ENCODE measurements at regions not wholly inside any gene's neighbourhood (a gene's known extent, or its start where the extent isn't known, plus 50 kb on each side); places are given as distances from the start of the nearest gene placed in this dataset.

DNA sequence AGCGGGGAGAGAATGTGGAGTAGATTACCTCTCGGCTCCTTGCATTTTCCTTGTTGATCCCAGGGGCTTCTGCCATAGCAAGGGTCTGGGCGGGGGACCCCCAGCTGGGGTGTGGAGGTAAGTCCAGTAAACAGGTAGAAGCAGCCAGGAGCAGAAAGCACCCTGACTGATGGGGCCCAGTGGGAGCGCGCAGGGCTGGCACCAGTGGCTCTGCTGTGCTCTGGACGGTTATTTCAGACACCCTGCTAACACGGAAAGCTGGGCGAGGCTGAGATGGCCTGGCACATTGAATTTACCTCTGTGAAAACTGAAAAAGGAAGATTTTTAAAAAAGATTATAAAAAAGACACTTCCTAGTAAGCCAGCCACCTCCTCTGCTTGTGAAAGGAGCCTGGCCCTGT is 88.4 kb upstream of the CALM2 start:
- TF ChIP-seq, protein P1, sequence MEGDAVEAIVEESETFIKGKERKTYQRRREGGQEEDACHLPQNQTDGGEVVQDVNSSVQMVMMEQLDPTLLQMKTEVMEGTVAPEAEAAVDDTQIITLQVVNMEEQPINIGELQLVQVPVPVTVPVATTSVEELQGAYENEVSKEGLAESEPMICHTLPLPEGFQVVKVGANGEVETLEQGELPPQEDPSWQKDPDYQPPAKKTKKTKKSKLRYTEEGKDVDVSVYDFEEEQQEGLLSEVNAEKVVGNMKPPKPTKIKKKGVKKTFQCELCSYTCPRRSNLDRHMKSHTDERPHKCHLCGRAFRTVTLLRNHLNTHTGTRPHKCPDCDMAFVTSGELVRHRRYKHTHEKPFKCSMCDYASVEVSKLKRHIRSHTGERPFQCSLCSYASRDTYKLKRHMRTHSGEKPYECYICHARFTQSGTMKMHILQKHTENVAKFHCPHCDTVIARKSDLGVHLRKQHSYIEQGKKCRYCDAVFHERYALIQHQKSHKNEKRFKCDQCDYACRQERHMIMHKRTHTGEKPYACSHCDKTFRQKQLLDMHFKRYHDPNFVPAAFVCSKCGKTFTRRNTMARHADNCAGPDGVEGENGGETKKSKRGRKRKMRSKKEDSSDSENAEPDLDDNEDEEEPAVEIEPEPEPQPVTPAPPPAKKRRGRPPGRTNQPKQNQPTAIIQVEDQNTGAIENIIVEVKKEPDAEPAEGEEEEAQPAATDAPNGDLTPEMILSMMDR (conservative IDR thresholded peaks at IDR 0.05; ENCODE audit: low read depth, low read length) = no peak
- no peak for TF ChIP-seq POLR2A (IDR thresholded peaks at IDR 0.05; ENCODE audit: low read depth, low read length)
- no peak for TF ChIP-seq RAD21 (IDR thresholded peaks at IDR 0.05; ENCODE audit: low read length)
- TF ChIP-seq CHD1 (IDR thresholded peaks at IDR 0.05; ENCODE audit: low read depth, low read length) = no peak
- TF ChIP-seq CEBPB (IDR thresholded peaks at IDR 0.05; ENCODE audit: low read depth, low read length) = no peak
- TF ChIP-seq SMC3 (IDR thresholded peaks at IDR 0.05; ENCODE audit: low read depth, low read length) = no peak
- TF ChIP-seq MXI1 (IDR thresholded peaks at IDR 0.05; ENCODE audit: borderline replicate concordance, low read depth, low read length) = no peak
- TF ChIP-seq, protein P2, sequence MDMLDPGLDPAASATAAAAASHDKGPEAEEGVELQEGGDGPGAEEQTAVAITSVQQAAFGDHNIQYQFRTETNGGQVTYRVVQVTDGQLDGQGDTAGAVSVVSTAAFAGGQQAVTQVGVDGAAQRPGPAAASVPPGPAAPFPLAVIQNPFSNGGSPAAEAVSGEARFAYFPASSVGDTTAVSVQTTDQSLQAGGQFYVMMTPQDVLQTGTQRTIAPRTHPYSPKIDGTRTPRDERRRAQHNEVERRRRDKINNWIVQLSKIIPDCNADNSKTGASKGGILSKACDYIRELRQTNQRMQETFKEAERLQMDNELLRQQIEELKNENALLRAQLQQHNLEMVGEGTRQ (IDR thresholded peaks at IDR 0.05; ENCODE audit: low read depth, low read length) = no peak
- no peak for TF ChIP-seq MAFK (IDR thresholded peaks at IDR 0.05; ENCODE audit: low read depth, low read length)
- no peak for TF ChIP-seq FOS (IDR thresholded peaks at IDR 0.05; ENCODE audit: low read depth, low read length)
- TF ChIP-seq RFX5 (IDR thresholded peaks at IDR 0.05; ENCODE audit: low read depth, low read length) = no peak
- no peak for TF ChIP-seq NFE2L2 (IDR thresholded peaks at IDR 0.05; ENCODE audit: low read depth, low read length)

Data from IMR-90 (cell line).